Tibial artery (tissue), 4 donors: ENCODE measurements at regions not wholly inside any gene's neighbourhood (a gene's known extent, or its start where the extent isn't known, plus 50 kb on each side); places are given as distances from the start of the nearest gene placed in this dataset.

Experiments used
- DNase-seq, 2 donors: peaks; one replicate each; pipeline ENCODE4 v3.0.0-alpha.2; 2019
- H3K27ac ChIP-seq, 2 donors: fragments of 200-600 bp; sonication (generic) in 1 of 2; 1 replicate in 1 of 2; 2 replicates in 1 of 2; pipeline ENCODE4 v1.5.1; 2018 to 2019; ENCODE audit warnings: mild to moderate bottlenecking in 1 of 2
- H3K27me3 ChIP-seq, 2 donors: fragments of 200-600 bp; sonication (generic) in 1 of 2; one replicate each; pipeline versions ENCODE4 v1.5.1 to v1.6.0; 2016 to 2019
- H3K36me3 ChIP-seq, 3 donors: fragments of 200-600 bp; sonication (generic) in 2 of 3; one replicate each; pipeline ENCODE4 v1.5.1; 2016 to 2019; ENCODE audit warnings: mild to moderate bottlenecking in 2 of 3
- H3K4me1 ChIP-seq, 4 donors: fragments of 200-600 bp; sonication (generic) in 2 of 4; 1 replicate in 3 of 4; 2 replicates in 1 of 4; pipeline ENCODE4 v1.5.1; 2016 to 2019
- H3K4me3 ChIP-seq, 2 donors: fragments of 200-600 bp; sonication (generic) in 1 of 2; 1 replicate in 1 of 2; 2 replicates in 1 of 2; pipeline ENCODE4 v1.5.1; 2018 to 2019; ENCODE audit warnings: mild to moderate bottlenecking in 2 of 2
- H3K9me3 ChIP-seq, 3 donors: fragments of 200-600 bp; sonication (generic) in 1 of 3; one replicate each; pipeline ENCODE4 v1.5.1; 2016 to 2019
- intact Hi-C: fragments of 100-400 bp; cut with DNase I; formaldehyde crosslinking; loops from one replicate; pipeline ENCODE4 v1.15.0; 2023; ENCODE audit warnings: low total_unique reads
- TF ChIP-seq, protein P1 (sequence below), 2 experiments: fragments of 200-600 bp in 1 of 2; fragments of 450-650 bp in 1 of 2; IDR thresholded peaks; one replicate each; pipeline ENCODE4 v1.5.1; 2017 to 2019; ENCODE audit warnings: antibody characterized with exemption in 2 of 2, mild to moderate bottlenecking in 1 of 2, moderate library complexity in 1 of 2

DNA sequence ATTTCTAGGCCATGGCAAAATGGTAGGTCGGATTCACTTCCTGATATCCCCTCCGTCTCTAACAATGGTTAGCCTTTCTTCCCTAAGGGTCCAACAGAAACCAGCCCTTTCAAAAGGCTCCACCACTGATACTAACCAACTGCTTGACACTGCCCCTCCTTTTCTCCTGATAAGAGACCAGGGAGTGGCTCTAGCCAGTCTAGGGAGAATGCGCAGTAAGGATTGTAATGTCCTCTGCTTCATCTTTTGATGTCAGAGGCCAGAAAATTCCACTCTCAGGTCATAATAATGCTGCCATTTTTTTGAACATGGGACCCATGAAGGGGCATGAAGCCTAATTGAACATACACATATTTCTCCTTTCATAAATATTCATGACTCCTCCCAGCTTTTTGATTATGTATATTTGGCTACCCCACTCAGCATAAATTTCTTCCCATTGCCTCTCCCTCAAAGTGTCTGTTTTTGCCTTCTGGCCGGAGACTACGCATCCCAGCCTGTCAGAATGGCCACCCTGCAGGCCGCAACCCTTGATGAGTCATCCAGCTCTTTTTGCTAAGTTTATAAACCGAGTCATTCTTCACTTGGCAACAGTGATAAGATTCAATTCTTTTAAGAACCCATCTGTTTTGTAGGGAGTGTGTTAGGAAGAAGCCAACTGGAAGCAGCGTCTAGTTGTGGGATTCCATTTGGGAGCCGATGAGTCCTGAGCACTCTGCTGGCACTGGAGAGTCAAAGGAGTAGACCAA lies 189.0 kb upstream of the MCTP2 start:
- no peak overlapping the region for H3K27ac ChIP-seq
- intact Hi-C loops: no loop called here
- no peak overlapping the region for H3K4me3 ChIP-seq
- DNase-seq: no peak
- TF ChIP-seq, protein P1, sequence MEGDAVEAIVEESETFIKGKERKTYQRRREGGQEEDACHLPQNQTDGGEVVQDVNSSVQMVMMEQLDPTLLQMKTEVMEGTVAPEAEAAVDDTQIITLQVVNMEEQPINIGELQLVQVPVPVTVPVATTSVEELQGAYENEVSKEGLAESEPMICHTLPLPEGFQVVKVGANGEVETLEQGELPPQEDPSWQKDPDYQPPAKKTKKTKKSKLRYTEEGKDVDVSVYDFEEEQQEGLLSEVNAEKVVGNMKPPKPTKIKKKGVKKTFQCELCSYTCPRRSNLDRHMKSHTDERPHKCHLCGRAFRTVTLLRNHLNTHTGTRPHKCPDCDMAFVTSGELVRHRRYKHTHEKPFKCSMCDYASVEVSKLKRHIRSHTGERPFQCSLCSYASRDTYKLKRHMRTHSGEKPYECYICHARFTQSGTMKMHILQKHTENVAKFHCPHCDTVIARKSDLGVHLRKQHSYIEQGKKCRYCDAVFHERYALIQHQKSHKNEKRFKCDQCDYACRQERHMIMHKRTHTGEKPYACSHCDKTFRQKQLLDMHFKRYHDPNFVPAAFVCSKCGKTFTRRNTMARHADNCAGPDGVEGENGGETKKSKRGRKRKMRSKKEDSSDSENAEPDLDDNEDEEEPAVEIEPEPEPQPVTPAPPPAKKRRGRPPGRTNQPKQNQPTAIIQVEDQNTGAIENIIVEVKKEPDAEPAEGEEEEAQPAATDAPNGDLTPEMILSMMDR (IDR thresholded peaks at IDR 0.05): no peak
- H3K27me3 ChIP-seq: no peaks in the 10 kb centered on the region
- H3K9me3 ChIP-seq: no peaks in the 10 kb centered on the region
- H3K36me3 ChIP-seq: no peaks in the 10 kb centered on the region
- H3K4me1 ChIP-seq: no peaks in the 10 kb centered on the region

DNA sequence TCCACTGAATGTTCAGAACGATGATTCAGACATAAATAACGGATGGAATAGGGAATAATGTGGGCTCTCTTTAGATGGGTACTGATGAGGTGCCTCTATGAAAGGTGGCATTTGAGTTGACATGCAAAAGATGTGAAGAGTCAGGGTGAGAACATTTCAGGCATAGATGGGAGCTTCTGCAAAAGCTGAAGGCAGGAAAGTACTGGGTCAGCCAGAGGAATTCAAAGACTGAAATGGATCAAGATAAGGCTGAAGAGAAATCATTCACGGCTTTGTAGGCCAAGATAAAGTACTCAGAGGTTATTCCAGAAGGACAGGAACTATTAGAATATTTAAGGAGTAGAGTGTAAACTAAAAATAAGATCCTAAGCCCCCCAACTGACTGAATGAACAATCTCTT lies 189.6 kb upstream of the MCTP2 start:
- H3K27me3 ChIP-seq: no peaks in the 10 kb centered on the region
- no peak overlapping the region for H3K4me3 ChIP-seq
- no peaks in the 10 kb centered on the region for H3K9me3 ChIP-seq
- TF ChIP-seq, protein P1 (IDR thresholded peaks at IDR 0.05): no peak
- H3K4me1 ChIP-seq: no peaks in the 10 kb centered on the region
- intact Hi-C loops: no loop called here
- H3K36me3 ChIP-seq: no peaks in the 10 kb centered on the region
- DNase-seq: no peak
- no peak overlapping the region for H3K27ac ChIP-seq

DNA sequence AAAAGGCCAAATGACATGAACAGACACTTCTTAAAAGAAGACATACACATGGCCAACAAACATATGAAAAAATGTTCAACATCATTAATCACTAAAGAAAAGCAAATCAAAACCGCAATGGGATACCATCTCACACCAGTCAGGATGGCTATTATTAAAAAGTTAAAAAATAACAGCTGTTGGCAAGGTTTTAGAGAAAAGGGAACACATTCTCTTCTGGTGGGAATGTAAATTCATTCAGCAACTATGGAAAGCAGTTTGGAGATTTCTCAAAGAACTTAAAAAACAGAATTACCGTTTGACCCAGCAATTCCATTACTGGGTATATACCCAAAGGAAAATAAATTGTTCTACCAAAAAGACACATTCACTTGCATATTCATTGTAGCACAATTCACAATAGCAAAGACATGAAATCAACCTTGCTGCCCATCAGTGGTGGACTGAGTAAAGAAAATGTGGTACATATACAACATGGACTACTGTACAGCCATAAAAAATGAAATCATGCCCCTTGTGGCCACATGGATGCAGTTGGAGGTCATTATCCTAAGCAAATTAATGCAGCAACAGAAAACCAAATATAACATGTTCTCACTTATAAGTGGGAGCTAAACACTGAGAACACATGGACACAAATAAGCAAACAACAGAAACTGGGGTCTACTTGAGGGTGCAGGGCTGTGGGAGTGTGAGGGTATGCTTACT lies 190.7 kb upstream of the MCTP2 start:
- no peaks in the 10 kb centered on the region for H3K36me3 ChIP-seq
- DNase-seq: no peak
- no peak overlapping the region for H3K27ac ChIP-seq
- TF ChIP-seq, protein P1 (IDR thresholded peaks at IDR 0.05): no peak
- no peak overlapping the region for H3K4me3 ChIP-seq
- no peaks in the 10 kb centered on the region for H3K9me3 ChIP-seq
- intact Hi-C loops: no loop called here
- no peaks in the 10 kb centered on the region for H3K27me3 ChIP-seq
- no peaks in the 10 kb centered on the region for H3K4me1 ChIP-seq

DNA sequence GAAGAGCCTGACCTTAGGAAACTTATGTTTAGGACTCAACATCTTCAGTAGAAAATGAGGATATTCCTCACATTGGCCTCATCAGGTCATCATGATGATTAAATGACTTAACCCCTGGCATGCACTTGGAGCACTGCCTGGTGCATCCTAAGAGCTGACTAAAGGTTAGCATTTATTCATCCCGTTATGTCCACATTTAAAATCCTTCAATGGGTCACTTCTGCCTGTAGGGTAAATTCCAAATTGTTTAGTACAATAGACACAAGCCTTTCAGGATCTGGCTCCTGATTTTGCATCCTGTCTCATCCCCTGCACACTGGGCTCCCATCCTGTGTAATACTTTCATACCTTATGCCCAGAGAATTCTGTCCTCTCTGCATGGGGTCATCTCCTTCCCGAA lies 195.2 kb upstream of the MCTP2 start:
- Histone ChIP-seq H3K27ac (no peak overlapping the region), H3K4me1 (no peaks in the 10 kb centered on the region), H3K27me3 (no peaks in the 10 kb centered on the region), H3K9me3 (no peaks in the 10 kb centered on the region), H3K4me3 (no peak overlapping the region), H3K36me3 (no peaks in the 10 kb centered on the region)
- TF ChIP-seq, protein P1 (IDR thresholded peaks at IDR 0.05): no peak
- intact Hi-C loops: no loop called here
- no peak for DNase-seq

DNA sequence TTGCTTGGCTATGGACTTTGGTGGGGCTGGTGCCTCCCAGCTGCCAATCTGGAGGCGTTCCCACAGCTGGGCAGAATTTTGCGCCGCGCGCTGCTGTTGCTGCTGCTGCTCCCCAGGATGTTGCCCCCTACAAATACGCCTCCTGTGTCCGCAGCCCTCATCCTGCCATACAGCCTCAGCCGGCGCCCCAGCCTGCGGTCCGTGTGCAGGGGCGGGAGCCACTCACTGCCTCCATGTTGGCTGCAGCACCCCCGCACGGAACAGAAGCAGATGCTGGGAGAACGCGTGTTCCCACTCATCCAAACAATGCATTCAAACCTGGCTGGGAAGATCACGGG lies 197.7 kb upstream of the MCTP2 start:
- intact Hi-C loops: loop anchor here (2.0 kb wide), 1 partner anchor 47 kb away; no protein-coding TSS in a partner anchor

More for the DNA sequence above, 197.7 kb upstream of the MCTP2 start:
- TF ChIP-seq, protein P1 (IDR thresholded peaks at IDR 0.05): no peak
- Histone ChIP-seq H3K4me3 (no peak overlapping the region), H3K36me3 (no peaks in the 10 kb centered on the region), H3K27me3 (no peaks in the 10 kb centered on the region), H3K9me3 (no peaks in the 10 kb centered on the region), H3K4me1 (no peaks in the 10 kb centered on the region), H3K27ac (no peak overlapping the region)
- no peak for DNase-seq
